HCT116 (cell line): ENCODE measurements at regions not wholly inside any gene's neighbourhood (a gene's known extent, or its start where the extent isn't known, plus 50 kb on each side); places are given as distances from the start of the nearest gene placed in this dataset.

Experiments
- ATAC-seq: fragments of 200-7000 bp; cut with Tn5 transposase; 2 replicates; pipeline ENCODE4 v1.9.1; 2020; ENCODE audit warnings: mild to moderate bottlenecking, moderate library complexity
- BruUV-seq: library from RNA; stranded (reverse); fragments of 400-500 nt; replicated peaks from 2 replicates; lab custom pipeline; 2021; lab: Mats Ljungman, UMichigan
- CTCF ChIA-PET: fragments of 300-600 bp; sonication (Branson Sonifier 250); formaldehyde crosslinking; loops from one replicate; lab custom pipeline; 2021; ENCODE audit warnings: antibody characterized with exemption; lab: Charles Lee
- POLR2A ChIA-PET: fragments of 300-600, 350-600 bp; sonication (Branson Sonifier 250); formaldehyde crosslinking; loops from one replicate; lab custom pipeline; 2021; ENCODE audit warnings: antibody characterized with exemption; lab: Charles Lee
- RAD21 ChIA-PET, 2 experiments: fragments of 300-600 bp; sonication (Branson Sonifier 250); formaldehyde crosslinking; loops; one replicate each; lab custom pipeline; 2023; ENCODE audit warnings: low total read pairs in 2 of 2; ENCODE audit not compliant: uncharacterized antibody in 2 of 2, unreplicated experiment in 2 of 2, low non-redundant PET in 1 of 2; lab: Charles Lee
- DNase-seq: peaks from one replicate; pipeline ENCODE4 v3.0.0-alpha.2; 2010; ENCODE audit warnings: low read depth, low spot score
- H2AFZ ChIP-seq: fragments of 200-600 bp; shearing (Covaris generic), sonication (generic); 2 replicates; pipeline ENCODE4 v1.6.1; 2017; ENCODE audit warnings: low read depth, mixed run types, mixed read lengths, antibody characterized with exemption, low read length; ENCODE audit not compliant: poor library complexity, severe bottlenecking
- H3K27ac ChIP-seq: 2 replicates; pipeline ENCODE4 v1.5.1; 2012; ENCODE audit warnings: low read depth, low read length
- H3K27me3 ChIP-seq: fragments of 200-600 bp; sonication (generic); 2 replicates; pipeline ENCODE4 v1.6.1; 2016; ENCODE audit warnings: mixed run types, low read length, mixed read lengths; ENCODE audit not compliant: insufficient read depth
- H3K36me3 ChIP-seq, 2 experiments: fragments of 200-500 bp in 1 of 2; fragments of 200-600 bp in 1 of 2; sonication (Bioruptor generic) in 1 of 2; sonication (generic) in 1 of 2; 2 replicates each; pipeline versions ENCODE4 v1.5.1 to v1.6.1; 2014 to 2016; ENCODE audit warnings: low read length in 2 of 2, inconsistent platforms in 1 of 2, mixed read lengths in 1 of 2, mixed run types in 1 of 2; ENCODE audit not compliant: insufficient read depth in 2 of 2, control insufficient read depth in 1 of 2
- H3K4me1 ChIP-seq, 2 experiments: fragments of 200-600 bp in 1 of 2; sonication (generic) in 1 of 2; 2 replicates each; pipeline versions ENCODE4 v1.5.1 to v1.6.1; 2012 to 2017; ENCODE audit warnings: low read length in 2 of 2, inconsistent platforms in 1 of 2, mild to moderate bottlenecking in 1 of 2, mixed read lengths in 1 of 2, mixed run types in 1 of 2, moderate library complexity in 1 of 2; ENCODE audit not compliant: insufficient read depth in 2 of 2, control insufficient read depth in 1 of 2
- H3K4me2 ChIP-seq: fragments of 200-600 bp; sonication (generic); 2 replicates; pipeline ENCODE4 v1.6.1; 2017; ENCODE audit warnings: mixed run types, low read length, mixed read lengths
- H3K4me3 ChIP-seq, 2 experiments: fragments of 200-600 bp in 1 of 2; sonication (generic) in 1 of 2; replicated peaks in 1 of 2; 2 replicates each; pipeline ENCODE4 v1.5.1; 2011 to 2016; ENCODE audit warnings: low read length in 2 of 2, control low read depth in 1 of 2, low read depth in 1 of 2, mild to moderate bottlenecking in 1 of 2, mixed read lengths in 1 of 2, mixed run types in 1 of 2
- H3K79me2 ChIP-seq: fragments of 200-600 bp; sonication (generic); 2 replicates; pipeline ENCODE4 v1.6.1; 2017; ENCODE audit warnings: mild to moderate bottlenecking, mixed run types, low read length, moderate library complexity, mixed read lengths; ENCODE audit not compliant: insufficient read depth
- H3K9ac ChIP-seq: fragments of 200-600 bp; sonication (generic); 2 replicates; pipeline ENCODE4 v1.6.1; 2016; ENCODE audit warnings: low read length, mixed read lengths
- H3K9me2 ChIP-seq: fragments of 200-600 bp; sonication (generic), shearing (Covaris generic); 2 replicates; pipeline ENCODE4 v1.6.1; 2017; ENCODE audit warnings: mixed run types, mild to moderate bottlenecking, moderate library complexity; ENCODE audit not compliant: insufficient read depth
- H3K9me3 ChIP-seq, 2 experiments: fragments of 200-500 bp in 1 of 2; fragments of 200-600 bp in 1 of 2; sonication (Bioruptor generic) in 1 of 2; sonication (generic) in 1 of 2; 2 replicates each; pipeline ENCODE4 v1.6.1; 2014 to 2017; ENCODE audit warnings: low read length in 2 of 2, mixed read lengths in 2 of 2, inconsistent platforms in 1 of 2, low read depth in 1 of 2, mild to moderate bottlenecking in 1 of 2, mixed run types in 1 of 2, moderate library complexity in 1 of 2; ENCODE audit not compliant: control insufficient read depth in 1 of 2, insufficient read depth in 1 of 2
- H4K20me1 ChIP-seq: fragments of 200-600 bp; sonication (generic), shearing (Covaris generic); 2 replicates; pipeline ENCODE4 v1.6.1; 2017; ENCODE audit warnings: mixed run types, mild to moderate bottlenecking, moderate library complexity; ENCODE audit not compliant: insufficient read depth
- ATF3 ChIP-seq: IDR thresholded peaks from 2 replicates; pipeline ENCODE4 v1.6.1; 2012
- CBX3 ChIP-seq: IDR thresholded peaks from 2 replicates; pipeline ENCODE4 v1.6.1; 2012; ENCODE audit warnings: low read depth
- CEBPB ChIP-seq: IDR thresholded peaks from 2 replicates; pipeline ENCODE4 v1.6.1; 2012; ENCODE audit warnings: low read depth
- CTCF ChIP-seq, 3 experiments: fragments of 200-600 bp in 1 of 3; sonication (generic) in 1 of 3; IDR thresholded peaks in 2 of 3; conservative IDR thresholded peaks in 1 of 3; 2 replicates each; pipeline ENCODE4 v1.5.1; 2012 to 2017; ENCODE audit warnings: low read depth in 2 of 3, low read length in 2 of 3, antibody characterized with exemption in 1 of 3, borderline replicate concordance in 1 of 3, control low read depth in 1 of 3, mild to moderate bottlenecking in 1 of 3, mixed read lengths in 1 of 3, mixed run types in 1 of 3, moderate library complexity in 1 of 3; ENCODE audit not compliant: insufficient read depth in 1 of 3
- EGR1 ChIP-seq: IDR thresholded peaks from 2 replicates; pipeline ENCODE4 v1.6.1; 2012; ENCODE audit warnings: low read depth
- EZH2 ChIP-seq: fragments of 200-600 bp; sonication (generic); IDR thresholded peaks from 2 replicates; pipeline ENCODE4 v1.6.1; 2017; ENCODE audit warnings: antibody characterized with exemption, mixed run types
- POLR2A ChIP-seq: IDR thresholded peaks from 2 replicates; pipeline ENCODE4 v1.7.0; 2011; ENCODE audit warnings: borderline replicate concordance; ENCODE audit not compliant: insufficient read depth, insufficient read length; ENCODE audit errors: extremely low read depth
- POLR2AphosphoS5 ChIP-seq: IDR thresholded peaks from 2 replicates; pipeline ENCODE4 v1.6.1; 2011; ENCODE audit warnings: mild to moderate bottlenecking, low read depth, low read length, moderate library complexity
- RAD21 ChIP-seq: IDR thresholded peaks from 2 replicates; pipeline ENCODE4 v1.6.1; 2012; ENCODE audit warnings: low read depth, mild to moderate bottlenecking
- SIN3A ChIP-seq: IDR thresholded peaks from 2 replicates; pipeline ENCODE4 v1.6.1; 2012; ENCODE audit warnings: low read depth
- SP1 ChIP-seq: IDR thresholded peaks from 2 replicates; pipeline ENCODE4 v1.6.1; 2012; ENCODE audit warnings: low read depth
- SRF ChIP-seq: IDR thresholded peaks from 2 replicates; pipeline ENCODE4 v1.6.1; 2012; ENCODE audit warnings: low read depth
- TCF7L2 ChIP-seq: IDR thresholded peaks from 2 replicates; pipeline ENCODE4 v1.7.0; 2011; ENCODE audit warnings: borderline replicate concordance, inconsistent platforms; ENCODE audit not compliant: insufficient read depth, insufficient read length; ENCODE audit errors: extremely low read depth
- YY1 ChIP-seq: IDR thresholded peaks from 2 replicates; pipeline ENCODE4 v1.6.1; 2011; ENCODE audit warnings: low read length, low read depth, moderate library complexity, mild to moderate bottlenecking; ENCODE audit not compliant: insufficient replicate concordance; ENCODE audit errors: extremely low read depth
- ZBTB33 ChIP-seq: IDR thresholded peaks from 2 replicates; pipeline ENCODE4 v1.6.1; 2011; ENCODE audit warnings: mild to moderate bottlenecking, low read length, moderate library complexity; ENCODE audit not compliant: insufficient replicate concordance; ENCODE audit errors: extremely low read depth
- ZFX ChIP-seq: fragments of 450-650 bp; IDR thresholded peaks from 2 replicates; pipeline ENCODE4 v1.6.1; 2017
- intact Hi-C: fragments of 100-400 bp; cut with micrococcal nuclease; formaldehyde crosslinking; loops from 2 replicates; pipeline ENCODE4 v1.10.0; 2022

GRCh38 chr1:9439074-9439761, 100.0 kb upstream of the SLC25A33 start:
- no peaks in the 10 kb centered on the region for H4K20me1 ChIP-seq
- no peak for TF ChIP-seq ZBTB33
- TF ChIP-seq SIN3A = no peak
- no peak for TF ChIP-seq SP1
- TF ChIP-seq ZFX = no peak
- no peak for TF ChIP-seq RAD21
- TF ChIP-seq CBX3 = no peak
- TF ChIP-seq POLR2A = no peak
- TF ChIP-seq SRF = no peak
- no peak for TF ChIP-seq YY1
- no peak for TF ChIP-seq TCF7L2
- no peak for TF ChIP-seq CTCF (IDR thresholded peaks at IDR 0.05 in 2 of 3, conservative IDR thresholded peaks at IDR 0.05 in 1 of 3; ENCODE audit: borderline replicate concordance in 1 of 3, insufficient read depth in 1 of 3, low read depth in 2 of 3, low read length in 2 of 3)
- TF ChIP-seq EZH2 = no peak
- TF ChIP-seq CEBPB = no peak
- TF ChIP-seq ATF3 = no peak
- TF ChIP-seq EGR1 = no peak
- TF ChIP-seq POLR2AphosphoS5 = no peak
- TF ChIP-seq, all 23 proteins: peak for 0
- Histone ChIP-seq H3K4me2 (no peak overlapping the region), H3K9me3 (no peaks in the 10 kb centered on the region), H3K4me1 (no peaks in the 10 kb centered on the region), H3K27me3 (no peaks in the 10 kb centered on the region), H2AFZ (no peak overlapping the region), H3K36me3 (no peaks in the 10 kb centered on the region), H3K9ac (no peak overlapping the region), H3K79me2 (no peaks in the 10 kb centered on the region), H3K9me2 (no peaks in the 10 kb centered on the region), H3K4me3 (no peak overlapping the region), H3K27ac (no peak overlapping the region)
- BruUV-seq = no TSS peak
- no peak; the same call in 1 of the 2 replicates for ATAC-seq
- ChIA-PET POLR2A (no interaction called here), RAD21 (interaction anchor here in 1 of 2 experiments (0.5 kb wide), 1 partner anchor 134 kb away, joined by 3 read pairs; no protein-coding TSS in a partner anchor), CTCF (interaction anchor here (1.1 kb wide), 1 partner anchor 150 kb away, joined by 3 read pairs; no protein-coding TSS in a partner anchor)
- intact Hi-C loops = no loop called here
- DNase-seq = no peak
